GM20000 (cell line): ENCODE measurements at regions not wholly inside any gene's neighbourhood (a gene's known extent, or its start where the extent isn't known, plus 50 kb on each side); places are given as distances from the start of the nearest gene placed in this dataset.
"Not testable (repeated sequence)": the region's sequence is repeated elsewhere in the genome, so short reads cannot be mapped to it uniquely, and the experiment has no call there.

Experiments used
- DNase-seq: peaks from one replicate; pipeline ENCODE4 v3.0.0; 2012; ENCODE audit warnings: low spot score
- CTCF ChIP-seq: IDR thresholded peaks from 2 replicates; pipeline ENCODE4 v1.5.1; 2012; ENCODE audit warnings: mild to moderate bottlenecking, control low read depth; ENCODE audit errors: extremely low read depth, missing control alignments

GRCh38 chr18:52227536-52227935 lies 112.5 kb upstream of the DCC start:
- DNase-seq, result no peak
- TF ChIP-seq CTCF, result no peak

GRCh38 chr18:52228166-52228565 lies 111.8 kb upstream of the DCC start:
- DNase-seq, result no peak
- TF ChIP-seq CTCF, result no peak

- DNase-seq, result no peak
- TF ChIP-seq CTCF, result no peak
These were observed 103.9 kb upstream of the DCC start for GRCh38 chr18:52236131-52236530.

DNA sequence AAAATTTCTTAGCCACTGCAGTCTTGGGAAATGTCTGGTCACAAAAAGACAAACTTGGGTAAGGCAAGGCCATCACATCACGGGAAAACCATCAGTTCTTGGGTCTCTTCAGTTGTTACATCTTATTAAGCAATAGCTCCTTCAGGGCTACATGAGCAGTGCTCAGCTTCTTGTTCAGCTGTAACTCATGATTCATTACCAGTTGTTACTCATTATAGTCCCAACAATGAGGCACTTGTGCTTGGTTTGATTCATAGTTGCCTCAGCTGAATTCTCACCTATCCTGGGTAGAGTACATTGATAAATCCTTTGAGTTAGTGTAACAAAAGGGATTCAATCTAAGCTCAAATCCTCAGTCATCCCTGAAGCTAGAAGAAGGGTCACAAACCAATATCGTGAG lies 102.4 kb upstream of the DCC start:
- no peak for TF ChIP-seq CTCF
- DNase-seq, result no peak

DNA sequence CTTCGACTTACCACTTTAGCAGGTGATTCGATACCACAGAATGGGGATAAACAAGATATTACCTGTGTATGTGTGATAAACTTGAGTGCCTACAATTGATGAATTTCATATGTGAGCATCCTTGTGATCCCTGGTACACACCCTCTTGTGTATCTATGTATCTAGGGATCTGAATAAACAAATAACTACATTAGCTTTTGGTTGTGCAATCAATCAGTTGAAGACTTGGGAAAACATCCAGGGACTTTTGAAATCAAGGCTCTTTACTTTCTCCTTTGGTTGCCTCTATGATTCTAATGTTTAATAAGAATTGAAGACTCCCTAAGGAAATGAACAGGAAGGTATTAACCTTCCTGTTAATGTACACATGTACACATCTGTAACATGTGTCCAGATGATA lies 97.3 kb upstream of the DCC start:
- DNase-seq, result no peak
- TF ChIP-seq CTCF, result no peak

- TF ChIP-seq CTCF, result no peak
- no peak for DNase-seq
These were observed 95.3 kb upstream of the DCC start for GRCh38 chr18:52244658-52245057.

- TF ChIP-seq CTCF, result no peak
- no peak for DNase-seq
These were observed 85.6 kb upstream of the DCC start for GRCh38 chr18:52254367-52254766.

GRCh38 chr18:52257417-52257816 lies 82.6 kb upstream of the DCC start:
- not testable (repeated sequence) for DNase-seq
